ENCODE measurements at regions not wholly inside any gene's neighbourhood (a gene's known extent, or its start where the extent isn't known, plus 50 kb on each side); places are given as distances from the start of the nearest gene placed in this dataset.

- TF ChIP-seq CTCF (IDR thresholded peaks at IDR 0.05 in 4 of 5, conservative IDR thresholded peaks at IDR 0.05 in 1 of 5) = no peak
- TF ChIP-seq POLR2A (IDR thresholded peaks at IDR 0.05) = no peak
Measured at GRCh38 chr14:44396226-44396625, 110.9 kb downstream of the FSCB start.

Measured in gastrocnemius medialis (tissue), 4 donors.